ENCODE measurements at regions not wholly inside any gene's neighbourhood (a gene's known extent, or its start where the extent isn't known, plus 50 kb on each side); places are given as distances from the start of the nearest gene placed in this dataset.

DNA sequence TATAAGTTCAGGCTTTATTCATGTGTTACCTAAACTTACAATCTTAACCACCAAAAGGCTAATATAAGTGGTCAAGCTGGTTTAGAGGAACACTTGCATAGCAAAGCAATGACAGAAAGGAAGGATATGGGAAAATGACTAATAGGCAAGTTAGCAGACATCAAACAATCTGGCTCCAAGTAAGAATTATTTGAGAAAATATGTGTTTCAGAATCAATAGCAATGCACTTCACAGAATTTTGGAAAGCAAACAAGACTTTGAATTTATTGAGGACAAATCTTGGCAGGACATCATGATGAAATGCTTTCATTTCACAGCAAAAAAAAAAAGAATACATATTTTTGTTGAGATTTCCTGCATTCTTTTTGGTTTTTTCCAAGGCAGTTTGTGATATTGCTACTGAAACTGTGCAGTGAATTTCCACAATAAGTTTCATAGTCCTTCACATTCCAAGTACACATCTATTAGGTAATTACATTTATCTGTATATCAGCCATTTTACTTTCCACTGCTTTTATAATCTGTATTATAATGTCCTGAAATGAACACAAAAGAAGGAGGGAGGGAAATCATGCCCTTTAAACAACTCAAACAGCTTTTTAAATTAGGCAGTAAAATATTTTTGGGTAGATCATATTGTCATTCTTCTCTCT, 417.9 kb downstream of the NR2F1-AS1 start:
- TF ChIP-seq EZH2phosphoT487 (IDR thresholded peaks at IDR 0.05; ENCODE audit: borderline replicate concordance) = no peak
- TF ChIP-seq, protein P1, sequence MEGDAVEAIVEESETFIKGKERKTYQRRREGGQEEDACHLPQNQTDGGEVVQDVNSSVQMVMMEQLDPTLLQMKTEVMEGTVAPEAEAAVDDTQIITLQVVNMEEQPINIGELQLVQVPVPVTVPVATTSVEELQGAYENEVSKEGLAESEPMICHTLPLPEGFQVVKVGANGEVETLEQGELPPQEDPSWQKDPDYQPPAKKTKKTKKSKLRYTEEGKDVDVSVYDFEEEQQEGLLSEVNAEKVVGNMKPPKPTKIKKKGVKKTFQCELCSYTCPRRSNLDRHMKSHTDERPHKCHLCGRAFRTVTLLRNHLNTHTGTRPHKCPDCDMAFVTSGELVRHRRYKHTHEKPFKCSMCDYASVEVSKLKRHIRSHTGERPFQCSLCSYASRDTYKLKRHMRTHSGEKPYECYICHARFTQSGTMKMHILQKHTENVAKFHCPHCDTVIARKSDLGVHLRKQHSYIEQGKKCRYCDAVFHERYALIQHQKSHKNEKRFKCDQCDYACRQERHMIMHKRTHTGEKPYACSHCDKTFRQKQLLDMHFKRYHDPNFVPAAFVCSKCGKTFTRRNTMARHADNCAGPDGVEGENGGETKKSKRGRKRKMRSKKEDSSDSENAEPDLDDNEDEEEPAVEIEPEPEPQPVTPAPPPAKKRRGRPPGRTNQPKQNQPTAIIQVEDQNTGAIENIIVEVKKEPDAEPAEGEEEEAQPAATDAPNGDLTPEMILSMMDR (conservative IDR thresholded peaks at IDR 0.05; ENCODE audit: low read length) = no peak

Measured in Loucy (cell line).